ENCODE measurements at regions not wholly inside any gene's neighbourhood (a gene's known extent, or its start where the extent isn't known, plus 50 kb on each side); places are given as distances from the start of the nearest gene placed in this dataset.

- TF ChIP-seq CTCF (IDR thresholded peaks at IDR 0.05; ENCODE audit: insufficient read depth, low read length) (no peak), POLR2AphosphoS5 (IDR thresholded peaks at IDR 0.05; ENCODE audit: low read depth) (no peak), REST (IDR thresholded peaks at IDR 0.05; ENCODE audit: insufficient replicate concordance, low read depth) (no peak)
Observed at GRCh38 chr13:76643596-76643995, 242.6 kb downstream of the KCTD12 start.
